Caco-2 (cell line): ENCODE measurements at regions not wholly inside any gene's neighbourhood (a gene's known extent, or its start where the extent isn't known, plus 50 kb on each side); places are given as distances from the start of the nearest gene placed in this dataset.

Experiments used
- BruUV-seq: library from RNA; stranded (reverse); fragments of 400-500 nt; replicated peaks from 2 replicates; lab custom pipeline; 2021; lab: Mats Ljungman, UMichigan
- CTCF ChIA-PET: fragments of 300-600 bp; sonication (Branson Sonifier 250); formaldehyde crosslinking; loops from one replicate; lab custom pipeline; 2022; ENCODE audit warnings: antibody characterized with exemption; lab: Charles Lee
- POLR2A ChIA-PET: fragments of 300-600 bp; sonication (Branson Sonifier 250); formaldehyde crosslinking; loops from one replicate; lab custom pipeline; 2022; ENCODE audit warnings: antibody characterized with exemption; lab: Charles Lee
- DNase-seq, 2 experiments: peaks; one replicate each; pipeline versions ENCODE4 v3.0.0 to v3.0.0-alpha.2; 2020 to 2022
- H3K27me3 ChIP-seq: replicated peaks from 2 replicates; pipeline ENCODE4 v1.6.0; 2011; ENCODE audit warnings: low read length; ENCODE audit not compliant: control insufficient read depth, insufficient read depth
- H3K36me3 ChIP-seq: 2 replicates; pipeline ENCODE4 v1.5.1; 2011; ENCODE audit warnings: low read length; ENCODE audit not compliant: control insufficient read depth, insufficient read depth
- H3K4me1 ChIP-seq: fragments of 250-450 bp; sonication (Bioruptor Pico); 2 replicates; pipeline ENCODE4 v1.5.1; 2020; ENCODE audit warnings: mild to moderate bottlenecking
- H3K4me3 ChIP-seq: 2 replicates; pipeline ENCODE4 v1.5.1; 2011; ENCODE audit warnings: low read depth, mild to moderate bottlenecking, control low read depth, low read length
- H3K9me3 ChIP-seq: fragments of 250-450 bp; sonication (Bioruptor Pico); 2 replicates; pipeline ENCODE4 v1.5.1; 2020; ENCODE audit warnings: mild to moderate bottlenecking, moderate library complexity
- H3K27ac Mint-ChIP-seq: one replicate; pipeline ENCODE4 v1.8.0; 2022; ENCODE audit warnings: mixed read lengths; ENCODE audit not compliant: unreplicated experiment
- H3K27me3 Mint-ChIP-seq: one replicate; pipeline ENCODE4 v1.8.0; 2022; ENCODE audit warnings: mixed read lengths; ENCODE audit not compliant: insufficient read depth, unreplicated experiment
- H3K36me3 Mint-ChIP-seq: one replicate; pipeline ENCODE4 v1.8.0; 2022; ENCODE audit warnings: mild to moderate bottlenecking, mixed read lengths; ENCODE audit not compliant: insufficient read depth, unreplicated experiment
- H3K4me1 Mint-ChIP-seq: one replicate; pipeline ENCODE4 v1.8.0; 2022; ENCODE audit warnings: low read depth, mixed read lengths; ENCODE audit not compliant: unreplicated experiment
- H3K4me3 Mint-ChIP-seq: one replicate; pipeline ENCODE4 v1.8.0; 2022; ENCODE audit warnings: mild to moderate bottlenecking, moderate library complexity, mixed read lengths; ENCODE audit not compliant: unreplicated experiment
- H3K9me3 Mint-ChIP-seq: one replicate; pipeline ENCODE4 v1.8.0; 2022; ENCODE audit warnings: mixed read lengths; ENCODE audit not compliant: unreplicated experiment
- intact Hi-C: fragments of 100-400 bp; cut with micrococcal nuclease; formaldehyde crosslinking; loops from one replicate; pipeline ENCODE4 v1.10.0; 2022; ENCODE audit not compliant: unreplicated experiment
- TF ChIP-seq, protein P1 (sequence below), 2 experiments: fragments of 200-600 bp in 1 of 2; IDR thresholded peaks; 1 replicate in 1 of 2; 2 replicates in 1 of 2; pipeline versions ENCODE4 v1.5.1 to v1.8.0; 2011 to 2022; ENCODE audit warnings: antibody characterized with exemption in 1 of 2, control low read depth in 1 of 2, inconsistent platforms in 1 of 2, low read depth in 1 of 2, low read length in 1 of 2, mild to moderate bottlenecking in 1 of 2, moderate library complexity in 1 of 2; ENCODE audit not compliant: insufficient read depth in 1 of 2, severe bottlenecking in 1 of 2, unreplicated experiment in 1 of 2

DNA sequence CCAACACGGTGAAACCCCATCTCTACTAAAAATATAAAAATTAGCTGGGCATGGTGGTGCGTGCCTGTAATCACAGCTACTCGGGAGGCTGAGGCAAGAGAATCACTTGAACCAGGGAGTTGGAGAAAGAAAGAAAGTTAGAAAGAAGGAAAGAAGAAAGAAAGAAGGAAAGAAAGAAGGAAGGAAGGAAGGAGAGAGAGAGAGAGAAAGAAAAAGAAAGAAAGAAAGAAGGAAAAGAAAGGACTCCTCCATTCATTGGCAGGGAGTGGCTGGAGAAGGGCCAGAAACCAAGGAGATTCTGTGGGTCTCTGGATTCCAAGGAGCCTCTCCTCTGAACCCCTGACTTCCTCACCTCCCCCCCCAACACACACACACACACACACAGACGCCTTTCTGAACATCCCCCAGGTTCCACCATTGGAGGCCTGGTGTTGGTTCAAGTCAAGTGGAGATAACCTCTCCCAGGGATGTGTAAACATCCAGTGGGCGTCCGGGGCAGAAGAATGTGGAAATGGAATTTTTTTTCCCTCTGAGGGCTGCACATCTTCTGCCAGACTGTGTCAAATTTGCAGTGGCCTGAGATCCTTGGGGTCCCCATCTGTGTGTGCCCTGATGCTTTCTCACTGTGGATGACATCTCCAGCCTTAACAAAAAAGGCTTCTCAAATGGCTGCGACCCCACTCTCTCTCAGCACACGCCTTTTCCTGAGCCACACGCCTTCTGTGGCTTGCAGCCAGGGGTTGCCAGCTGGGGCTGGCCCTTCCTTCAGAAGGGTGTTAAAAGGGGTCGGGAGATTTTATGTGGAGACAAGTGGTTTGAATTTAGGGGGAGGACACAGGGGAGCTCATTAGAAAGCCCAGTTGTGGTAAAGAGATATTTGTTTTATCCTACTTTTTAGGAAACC, 109.3 kb upstream of the HAND1 start:
- Histone ChIP-seq H3K36me3 (no peaks in the 10 kb centered on the region), H3K4me1 (peaks cover 28% of the 10 kb centered on the region), H3K4me3 (no peak overlapping the region), H3K9me3 (no peaks in the 10 kb centered on the region), H3K27me3 (no peaks in the 10 kb centered on the region)
- ChIA-PET POLR2A (interaction anchor here (0.6 kb wide), 1 partner anchor 366 kb away, joined by 5 read pairs; no protein-coding TSS in a partner anchor), CTCF (interaction anchor here (0.7 kb wide), 2 partner anchors 65 to 66 kb away, joined by 3 to 4 read pairs; no protein-coding TSS in a partner anchor)
- Mint-ChIP-seq H3K9me3 (no peaks in the 10 kb centered on the region), H3K4me1 (peaks cover 20% of the 10 kb centered on the region), H3K27ac (peak overlapping the region; percentile 12), H3K4me3 (no peak overlapping the region), H3K27me3 (no peaks in the 10 kb centered on the region), H3K36me3 (no peaks in the 10 kb centered on the region)
- DNase-seq: peak; percentile 27 to 71
- intact Hi-C loops: no loop called here
- TF ChIP-seq, protein P1, sequence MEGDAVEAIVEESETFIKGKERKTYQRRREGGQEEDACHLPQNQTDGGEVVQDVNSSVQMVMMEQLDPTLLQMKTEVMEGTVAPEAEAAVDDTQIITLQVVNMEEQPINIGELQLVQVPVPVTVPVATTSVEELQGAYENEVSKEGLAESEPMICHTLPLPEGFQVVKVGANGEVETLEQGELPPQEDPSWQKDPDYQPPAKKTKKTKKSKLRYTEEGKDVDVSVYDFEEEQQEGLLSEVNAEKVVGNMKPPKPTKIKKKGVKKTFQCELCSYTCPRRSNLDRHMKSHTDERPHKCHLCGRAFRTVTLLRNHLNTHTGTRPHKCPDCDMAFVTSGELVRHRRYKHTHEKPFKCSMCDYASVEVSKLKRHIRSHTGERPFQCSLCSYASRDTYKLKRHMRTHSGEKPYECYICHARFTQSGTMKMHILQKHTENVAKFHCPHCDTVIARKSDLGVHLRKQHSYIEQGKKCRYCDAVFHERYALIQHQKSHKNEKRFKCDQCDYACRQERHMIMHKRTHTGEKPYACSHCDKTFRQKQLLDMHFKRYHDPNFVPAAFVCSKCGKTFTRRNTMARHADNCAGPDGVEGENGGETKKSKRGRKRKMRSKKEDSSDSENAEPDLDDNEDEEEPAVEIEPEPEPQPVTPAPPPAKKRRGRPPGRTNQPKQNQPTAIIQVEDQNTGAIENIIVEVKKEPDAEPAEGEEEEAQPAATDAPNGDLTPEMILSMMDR (IDR thresholded peaks at IDR 0.05; ENCODE audit: insufficient read depth in 1 of 2, low read depth in 1 of 2, low read length in 1 of 2, severe bottlenecking in 1 of 2, unreplicated experiment in 1 of 2): no peak
- BruUV-seq: no TSS peak

DNA sequence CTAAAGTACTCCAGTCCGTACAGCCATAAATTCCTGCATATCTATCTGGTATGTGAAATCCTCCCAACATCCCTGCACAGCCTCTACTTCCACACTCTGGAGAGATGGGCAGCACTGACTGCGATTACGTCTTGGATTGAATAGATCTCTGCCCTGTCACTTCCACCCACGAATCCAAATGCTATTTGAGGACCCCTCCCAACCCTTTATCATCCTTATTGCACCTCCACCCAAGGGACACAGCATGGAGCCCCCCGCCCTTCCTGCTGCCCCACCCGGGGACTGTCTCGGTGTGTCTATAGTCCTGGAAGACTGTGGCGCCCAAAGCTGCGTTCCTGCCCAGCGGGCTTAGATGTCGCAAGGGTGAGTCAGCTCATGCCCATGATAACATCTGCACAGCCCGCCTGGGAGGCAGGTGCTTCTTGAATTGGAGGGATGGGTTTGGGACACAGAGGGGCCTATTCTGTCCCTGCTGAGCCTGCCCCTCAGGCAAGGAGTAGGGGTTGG, 105.7 kb upstream of the HAND1 start:
- no TSS peak for BruUV-seq

DNA sequence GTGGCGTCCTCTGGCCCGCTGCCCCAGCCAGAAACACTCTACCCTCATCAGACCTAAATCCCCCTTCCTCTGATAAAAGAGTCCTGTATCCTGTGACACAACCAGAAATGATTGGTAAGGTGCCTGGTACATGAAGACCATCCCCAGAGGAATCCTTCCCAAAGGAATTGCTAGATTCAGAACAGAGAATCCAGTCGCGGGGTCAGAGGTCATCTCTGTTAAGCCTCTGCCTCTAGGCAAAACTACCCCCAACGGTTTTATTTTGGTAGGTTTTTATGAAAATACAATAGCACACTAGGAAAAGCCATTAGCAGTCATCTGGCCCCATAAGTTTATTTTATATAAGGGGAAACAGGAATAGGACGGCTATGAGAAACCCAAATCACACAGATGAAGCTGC, 102.4 kb upstream of the HAND1 start:
- Histone ChIP-seq H3K36me3 (no peaks in the 10 kb centered on the region), H3K4me1 (peaks cover 22% of the 10 kb centered on the region; the same call in 1 of the 2 replicates), H3K9me3 (no peaks in the 10 kb centered on the region), H3K4me3 (no peak overlapping the region), H3K27me3 (no peaks in the 10 kb centered on the region)
- Mint-ChIP-seq H3K36me3 (no peaks in the 10 kb centered on the region), H3K27ac (no peak overlapping the region), H3K4me1 (peaks cover 7% of the 10 kb centered on the region), H3K27me3 (peaks cover 2% of the 10 kb centered on the region), H3K4me3 (no peak overlapping the region), H3K9me3 (no peaks in the 10 kb centered on the region)
- CTCF ChIA-PET: no interaction called here
- TF ChIP-seq, protein P1 (IDR thresholded peaks at IDR 0.05; ENCODE audit: insufficient read depth in 1 of 2, low read depth in 1 of 2, low read length in 1 of 2, severe bottlenecking in 1 of 2, unreplicated experiment in 1 of 2): no peak
- no peak for DNase-seq
- POLR2A ChIA-PET: no interaction called here
- intact Hi-C loops: no loop called here
- BruUV-seq: no TSS peak

More for the DNA sequence above, 105.7 kb upstream of the HAND1 start:
- TF ChIP-seq, protein P1 (IDR thresholded peaks at IDR 0.05; ENCODE audit: insufficient read depth in 1 of 2, low read depth in 1 of 2, low read length in 1 of 2, severe bottlenecking in 1 of 2, unreplicated experiment in 1 of 2): no peak
- no peaks in the 10 kb centered on the region for H3K36me3 Mint-ChIP-seq
- intact Hi-C loops: no loop called here
- peaks cover 20% of the 10 kb centered on the region for H3K4me1 Mint-ChIP-seq
- H3K27ac Mint-ChIP-seq: peak overlapping the region; percentile 14
- peak overlapping the region; percentile 17 for H3K4me3 Mint-ChIP-seq
- ChIA-PET CTCF (no interaction called here), POLR2A (no interaction called here)
- peaks cover 30% of the 10 kb centered on the region for H3K4me1 ChIP-seq
- DNase-seq: peak; percentile 39 to 76
- no peaks in the 10 kb centered on the region for H3K9me3 ChIP-seq
- H3K36me3 ChIP-seq: no peaks in the 10 kb centered on the region
- H3K4me3 ChIP-seq: no peak overlapping the region
- H3K27me3 ChIP-seq: no peaks in the 10 kb centered on the region
- no peaks in the 10 kb centered on the region for H3K9me3 Mint-ChIP-seq
- no peaks in the 10 kb centered on the region for H3K27me3 Mint-ChIP-seq
